ENCODE measurements at regions not wholly inside any gene's neighbourhood (a gene's known extent, or its start where the extent isn't known, plus 50 kb on each side); places are given as distances from the start of the nearest gene placed in this dataset.
"Not testable (repeated sequence)": the region's sequence is repeated elsewhere in the genome, so short reads cannot be mapped to it uniquely, and the experiment has no call there.

DNA sequence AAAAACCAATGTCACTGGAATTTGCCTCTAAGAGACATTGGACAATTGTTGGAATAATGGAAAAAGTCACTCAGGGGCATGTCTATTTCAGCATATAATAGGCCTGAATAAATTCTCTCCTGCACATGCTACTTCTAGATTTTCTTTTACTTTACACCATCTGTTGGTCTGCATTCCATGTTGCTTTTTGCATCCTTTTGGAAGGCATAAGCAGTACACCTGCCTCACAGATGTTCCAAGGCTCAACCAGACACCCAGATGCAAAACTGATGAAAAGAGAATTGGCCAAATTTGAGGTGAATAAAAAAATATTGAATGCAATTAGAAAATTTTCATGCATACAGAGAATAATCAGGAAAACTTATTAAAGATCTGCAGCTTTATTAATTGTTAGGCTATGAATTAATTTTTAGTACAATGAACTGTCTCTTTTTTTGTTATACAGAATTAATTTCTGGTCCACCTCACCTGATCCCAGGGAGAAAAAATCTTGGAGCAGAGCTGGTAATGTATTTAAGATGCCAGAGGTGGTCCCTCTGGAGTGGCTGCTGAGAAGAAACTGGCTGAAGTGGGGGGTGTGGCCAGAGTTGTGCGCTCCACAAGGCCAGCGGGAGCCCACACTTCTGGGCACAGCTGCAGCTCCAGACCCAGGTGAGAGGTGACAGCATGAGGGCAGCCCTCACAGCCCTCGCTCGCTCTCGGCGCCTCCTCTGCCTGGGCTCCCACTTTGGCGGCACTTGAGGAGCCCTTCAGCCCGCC lies 778.6 kb downstream of the CDH11 start:
- intact Hi-C loops (cut with DNase I) = no loop called here
- DNase-seq (no peak), ATAC-seq (no peak)
- Histone ChIP-seq H3K36me3 (no peaks in the 10 kb centered on the region), H3K9me3 (peaks cover 0 to 3% (median 0%) of the 10 kb centered on the region in 12 donors), H3K4me1 (no peaks in the 10 kb centered on the region), H3K4me3 (no peak overlapping the region), H3K27me3 (no peaks in the 10 kb centered on the region), H3K27ac (no peak overlapping the region)
- TF ChIP-seq CTCF (IDR thresholded peaks at IDR 0.05) = no peak
- TF ChIP-seq POLR2A (IDR thresholded peaks at IDR 0.05) = no peak
- WGBS, 4 donors = 94 to 96% (median 96%) methylated on average over 7 to 8 of the region's 8 CpGs; no CpG with 5 or more reads in 1 of the 4 donors

DNA sequence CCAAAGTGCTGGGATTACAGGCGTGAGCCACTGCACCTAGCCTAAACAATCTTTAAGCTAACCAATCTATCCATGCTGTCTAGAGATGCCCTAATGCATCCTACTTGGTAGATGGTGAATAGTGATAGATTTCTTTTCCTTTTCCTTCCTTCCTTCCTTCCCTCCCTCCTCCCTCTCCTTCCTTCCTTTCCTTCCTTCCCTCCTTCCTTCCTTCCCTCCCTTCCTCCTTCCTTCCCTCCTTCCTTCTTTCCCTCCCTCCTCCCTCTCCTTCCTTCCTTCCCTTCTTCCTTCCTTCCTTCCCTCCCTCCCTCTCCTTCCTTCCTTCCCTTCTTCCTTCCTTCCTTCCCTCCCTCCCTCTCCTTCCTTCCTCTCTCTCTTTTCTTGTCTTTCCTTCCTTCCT lies 780.5 kb downstream of the CDH11 start:
- intact Hi-C loops (cut with DNase I); H3K27me3 ChIP-seq; ATAC-seq; H3K9me3 ChIP-seq; H3K4me1 ChIP-seq; H3K4me3 ChIP-seq; H3K27ac ChIP-seq; DNase-seq; H3K36me3 ChIP-seq: not testable (repeated sequence)
- WGBS, 4 donors = 80 to 88% (median 87%) methylated on average over 1 of the region's 1 CpG

DNA sequence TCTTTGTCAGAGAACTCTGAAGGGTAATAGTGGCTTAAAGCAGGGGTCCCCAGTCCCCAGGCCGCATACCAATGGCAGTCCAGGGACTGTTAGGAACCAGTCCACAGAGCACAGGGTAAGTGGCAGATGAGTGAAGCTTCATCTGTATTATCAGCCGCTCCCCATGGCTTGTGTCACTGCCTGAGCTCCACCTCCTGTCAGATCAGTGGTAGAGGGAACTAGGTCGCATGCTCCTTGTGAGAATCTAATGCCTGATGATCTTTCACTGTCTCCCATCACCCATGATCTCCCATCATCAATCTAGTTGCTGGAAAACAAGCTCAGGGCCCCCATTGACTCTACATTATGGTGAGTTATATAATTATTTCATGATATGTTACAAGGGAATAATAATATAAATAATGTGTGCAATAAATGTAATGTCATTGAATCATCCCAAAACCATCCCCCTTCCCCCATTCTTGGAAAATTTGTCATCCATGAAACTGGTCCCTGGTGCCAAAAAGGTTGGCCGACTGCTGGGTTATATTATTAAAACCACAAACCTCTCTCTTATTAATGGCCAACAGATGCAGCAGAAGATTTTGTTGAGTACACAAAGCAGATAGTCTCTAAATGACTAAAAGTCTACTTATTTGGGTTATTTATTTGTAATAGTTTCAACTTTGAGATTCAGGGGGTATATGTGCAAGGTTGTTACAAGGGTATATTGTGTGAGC lies 782.7 kb downstream of the CDH11 start:
- H3K9me3 ChIP-seq = peaks cover 0 to 3% (median 0%) of the 10 kb centered on the region in 12 donors
- 51 to 88% (median 67%) methylated on average over 4 of the region's 4 CpGs for WGBS, 4 donors
- no peaks in the 10 kb centered on the region for H3K27me3 ChIP-seq
- H3K27ac ChIP-seq = no peak overlapping the region
- ATAC-seq = no peak
- no peak overlapping the region for H3K4me3 ChIP-seq
- intact Hi-C loops (cut with DNase I) = no loop called here
- H3K4me1 ChIP-seq = no peaks in the 10 kb centered on the region
- TF ChIP-seq POLR2A (IDR thresholded peaks at IDR 0.05) (no peak), CTCF (IDR thresholded peaks at IDR 0.05) (no peak)
- no peak for DNase-seq
- no peaks in the 10 kb centered on the region for H3K36me3 ChIP-seq

DNA sequence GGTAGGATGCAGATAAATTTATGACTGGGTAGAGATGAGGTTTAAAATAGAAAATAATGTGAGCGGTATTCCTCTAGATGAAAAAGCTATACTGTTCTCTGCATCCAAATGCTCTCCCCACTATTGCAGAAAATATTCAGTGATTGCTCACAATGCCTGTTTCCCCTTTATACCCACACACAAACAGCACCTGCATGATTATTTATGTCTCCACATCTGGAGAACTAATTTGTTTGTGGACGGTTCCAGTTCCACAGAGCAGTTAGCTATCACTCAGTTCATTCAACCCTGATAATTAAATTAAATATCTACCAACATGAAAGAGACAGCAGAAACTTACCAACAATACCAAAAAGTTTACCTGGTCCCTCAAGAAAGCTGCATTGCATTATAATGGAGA lies 800.0 kb downstream of the CDH11 start:
- Histone ChIP-seq H3K9me3 (no peaks in the 10 kb centered on the region), H3K27ac (no peak overlapping the region), H3K27me3 (no peaks in the 10 kb centered on the region), H3K36me3 (no peaks in the 10 kb centered on the region), H3K4me3 (no peak overlapping the region), H3K4me1 (no peaks in the 10 kb centered on the region)
- 69 to 83% (median 78%) methylated on average over 2 of the region's 2 CpGs for WGBS, 4 donors
- intact Hi-C loops (cut with DNase I) = no loop called here
- DNase-seq (no peak), ATAC-seq (no peak)
- TF ChIP-seq POLR2A (IDR thresholded peaks at IDR 0.05) (no peak), CTCF (IDR thresholded peaks at IDR 0.05) (no peak)
